DND-41 (cell line): ENCODE measurements at regions not wholly inside any gene's neighbourhood (a gene's known extent, or its start where the extent isn't known, plus 50 kb on each side); places are given as distances from the start of the nearest gene placed in this dataset.

Experiments used
- ATAC-seq: fragments of 200-7000 bp; cut with Tn5 transposase; 3 replicates; pipeline ENCODE4 v1.9.1; 2021; ENCODE audit warnings: low read depth; ENCODE audit not compliant: insufficient read depth
- DNase-seq: peaks from one replicate; pipeline ENCODE4 v3.0.0-alpha.2; 2020
- H2AFZ ChIP-seq: 2 replicates; pipeline ENCODE4 v1.6.0; 2012; ENCODE audit warnings: low read depth, low read length
- H3K27ac ChIP-seq: 2 replicates; pipeline ENCODE4 v1.5.1; 2012; ENCODE audit warnings: low read length, inconsistent platforms
- H3K27me3 ChIP-seq: fragments of 200-600 bp; sonication (generic); 2 replicates; pipeline ENCODE4 v1.6.0; 2012; ENCODE audit warnings: low read length, mild to moderate bottlenecking, inconsistent platforms; ENCODE audit not compliant: insufficient read depth, poor library complexity
- H3K36me3 ChIP-seq: 2 replicates; pipeline ENCODE4 v1.5.1; 2012; ENCODE audit warnings: low read length, inconsistent platforms; ENCODE audit not compliant: insufficient read depth
- H3K4me1 ChIP-seq: 2 replicates; pipeline ENCODE4 v1.5.1; 2012; ENCODE audit warnings: mild to moderate bottlenecking, low read length; ENCODE audit not compliant: insufficient read depth
- H3K4me2 ChIP-seq: 2 replicates; pipeline ENCODE4 v1.6.0; 2012; ENCODE audit warnings: mild to moderate bottlenecking, moderate library complexity, low read length, inconsistent platforms; ENCODE audit not compliant: insufficient read depth
- H3K4me3 ChIP-seq, 2 experiments: fragments of 200-600 bp in 1 of 2; shearing (Covaris generic) in 1 of 2; 2 replicates each; pipeline ENCODE4 v1.5.1; 2012 to 2016; ENCODE audit warnings: inconsistent platforms in 2 of 2, low read length in 2 of 2, mild to moderate bottlenecking in 2 of 2, low read depth in 1 of 2, moderate library complexity in 1 of 2
- H3K79me2 ChIP-seq: 2 replicates; pipeline ENCODE4 v1.6.0; 2012; ENCODE audit warnings: low read length, inconsistent platforms; ENCODE audit not compliant: insufficient read depth
- H3K9ac ChIP-seq: 2 replicates; pipeline ENCODE4 v1.6.0; 2012; ENCODE audit warnings: low read depth, mild to moderate bottlenecking, inconsistent platforms, low read length, moderate library complexity
- H3K9me3 ChIP-seq: 2 replicates; pipeline ENCODE4 v1.5.1; 2012; ENCODE audit warnings: low read length, moderate library complexity, mild to moderate bottlenecking, inconsistent platforms; ENCODE audit not compliant: insufficient read depth, severe bottlenecking
- H4K20me1 ChIP-seq: 2 replicates; pipeline ENCODE4 v1.6.0; 2012; ENCODE audit warnings: low read length; ENCODE audit not compliant: insufficient read depth
- CTCF ChIP-seq: IDR thresholded peaks from 2 replicates; pipeline ENCODE4 v1.5.1; 2012; ENCODE audit warnings: borderline replicate concordance, low read length, moderate library complexity, mild to moderate bottlenecking; ENCODE audit not compliant: poor library complexity, severe bottlenecking; ENCODE audit errors: extremely low read depth
- EZH2 ChIP-seq: IDR thresholded peaks from 3 replicates; pipeline ENCODE4 v1.6.1; 2012; ENCODE audit warnings: borderline replicate concordance, low read depth, mild to moderate bottlenecking, moderate library complexity, low read length, inconsistent platforms; ENCODE audit not compliant: severe bottlenecking

GRCh38 chr13:55341891-55342290 is 1798.8 kb upstream of the PRR20A start:
- Histone ChIP-seq H3K4me3 (no peak overlapping the region), H3K9ac (no peak overlapping the region), H3K79me2 (no peaks in the 10 kb centered on the region), H3K27ac (no peak overlapping the region), H3K4me1 (no peaks in the 10 kb centered on the region), H4K20me1 (no peaks in the 10 kb centered on the region), H3K4me2 (no peak overlapping the region), H3K27me3 (no peaks in the 10 kb centered on the region), H3K9me3 (no peaks in the 10 kb centered on the region), H3K36me3 (no peaks in the 10 kb centered on the region), H2AFZ (no peak overlapping the region)
- TF ChIP-seq CTCF (no peak), EZH2 (no peak)
- ATAC-seq (no peak), DNase-seq (no peak)

- Histone ChIP-seq H3K4me2 (no peak overlapping the region), H3K4me3 (no peak overlapping the region), H3K36me3 (no peaks in the 10 kb centered on the region), H3K27ac (no peak overlapping the region), H3K79me2 (no peaks in the 10 kb centered on the region), H3K9ac (no peak overlapping the region), H2AFZ (no peak overlapping the region), H4K20me1 (no peaks in the 10 kb centered on the region), H3K27me3 (no peaks in the 10 kb centered on the region), H3K9me3 (no peaks in the 10 kb centered on the region), H3K4me1 (no peaks in the 10 kb centered on the region)
- ATAC-seq: no peak
- no peak for DNase-seq
- TF ChIP-seq EZH2 (no peak), CTCF (no peak)
Measured at GRCh38 chr13:55345224-55345623, 1795.5 kb upstream of the PRR20A start.

GRCh38 chr13:55347528-55347927 is 1793.2 kb upstream of the PRR20A start:
- Histone ChIP-seq H3K9me3 (no peaks in the 10 kb centered on the region), H3K4me2 (no peak overlapping the region), H3K4me1 (no peaks in the 10 kb centered on the region), H3K27me3 (no peaks in the 10 kb centered on the region), H2AFZ (no peak overlapping the region), H3K9ac (no peak overlapping the region), H3K4me3 (no peak overlapping the region), H3K79me2 (no peaks in the 10 kb centered on the region), H4K20me1 (no peaks in the 10 kb centered on the region), H3K27ac (no peak overlapping the region), H3K36me3 (no peaks in the 10 kb centered on the region)
- no peak for ATAC-seq
- no peak for DNase-seq
- TF ChIP-seq EZH2 (no peak), CTCF (no peak)

GRCh38 chr13:55359067-55359466 is 1781.7 kb upstream of the PRR20A start:
- Histone ChIP-seq H3K4me2 (no peak overlapping the region), H3K27ac (no peak overlapping the region), H3K4me1 (no peaks in the 10 kb centered on the region), H3K9ac (no peak overlapping the region), H3K36me3 (no peaks in the 10 kb centered on the region), H3K27me3 (no peaks in the 10 kb centered on the region), H3K4me3 (no peak overlapping the region), H3K79me2 (no peaks in the 10 kb centered on the region), H2AFZ (no peak overlapping the region), H4K20me1 (no peaks in the 10 kb centered on the region), H3K9me3 (no peaks in the 10 kb centered on the region)
- TF ChIP-seq EZH2 (no peak), CTCF (no peak)
- ATAC-seq (no peak), DNase-seq (no peak)
